PC-3 (cell line): ENCODE measurements at regions not wholly inside any gene's neighbourhood (a gene's known extent, or its start where the extent isn't known, plus 50 kb on each side); places are given as distances from the start of the nearest gene placed in this dataset.
"Not testable (repeated sequence)": the region's sequence is repeated elsewhere in the genome, so short reads cannot be mapped to it uniquely, and the experiment has no call there.

Experiments used
- CTCF ChIP-seq: fragments of 300-600 bp; sonication (generic); conservative IDR thresholded peaks from 2 replicates; pipeline ENCODE4 v1.5.1; 2017; ENCODE audit warnings: antibody characterized with exemption, low read depth, mild to moderate bottlenecking, low read length
- EZH2 ChIP-seq: fragments of 300-600 bp; sonication (generic); IDR thresholded peaks from one replicate; pipeline ENCODE4 v1.6.1; 2017; ENCODE audit warnings: antibody characterized with exemption, mild to moderate bottlenecking, low read length; ENCODE audit not compliant: unreplicated experiment
- EZH2phosphoT487 ChIP-seq: fragments of 300-600 bp; sonication (generic); IDR thresholded peaks from 2 replicates; pipeline ENCODE4 v1.6.1; 2018; ENCODE audit warnings: mild to moderate bottlenecking, antibody characterized with exemption, low read length, borderline replicate concordance

- not testable (repeated sequence) for TF ChIP-seq CTCF, EZH2, EZH2phosphoT487
These were observed 2290.1 kb upstream of the TPTE start for GRCh38 chr21:8231252-8231651.
